OCI-LY7 (cell line): ENCODE measurements at regions not wholly inside any gene's neighbourhood (a gene's known extent, or its start where the extent isn't known, plus 50 kb on each side); places are given as distances from the start of the nearest gene placed in this dataset.

Source experiments
- BruUV-seq: library from RNA; stranded (reverse); fragments of 400-500 nt; replicated peaks from 2 replicates; lab custom pipeline; 2021; lab: Mats Ljungman, UMichigan
- CTCF ChIA-PET: fragments of 300-600 bp; sonication (Branson Sonifier 250); formaldehyde crosslinking; loops from one replicate; lab custom pipeline; 2022; ENCODE audit warnings: antibody characterized with exemption; ENCODE audit not compliant: unreplicated experiment; lab: Charles Lee
- POLR2A ChIA-PET: fragments of 300-600 bp; sonication (Branson Sonifier 250); formaldehyde crosslinking; loops from one replicate; lab custom pipeline; 2022; ENCODE audit warnings: antibody characterized with exemption; lab: Charles Lee
- DNase-seq: peaks from one replicate; pipeline ENCODE4 v3.0.0-alpha.2; 2015; ENCODE audit warnings: low spot score
- H2AFZ ChIP-seq: fragments of 200-600 bp; sonication (generic), shearing (Covaris generic); 2 replicates; pipeline ENCODE4 v1.6.1; 2014; ENCODE audit warnings: mild to moderate bottlenecking, antibody characterized with exemption, low read length, moderate library complexity
- H3K27ac ChIP-seq: fragments of 200-600 bp; sonication (generic); 2 replicates; pipeline ENCODE4 v1.5.1; 2014; ENCODE audit warnings: mixed run types, low read depth, mild to moderate bottlenecking, moderate library complexity, low read length, inconsistent platforms; ENCODE audit not compliant: poor library complexity, severe bottlenecking
- H3K36me3 ChIP-seq: fragments of 200-600 bp; sonication (generic); 2 replicates; pipeline ENCODE4 v1.6.1; 2014; ENCODE audit warnings: mild to moderate bottlenecking, antibody characterized with exemption, low read length, moderate library complexity, mixed read lengths; ENCODE audit not compliant: insufficient read depth
- H3K4me1 ChIP-seq: fragments of 200-600 bp; sonication (generic); 2 replicates; pipeline ENCODE4 v1.5.1; 2014; ENCODE audit warnings: mild to moderate bottlenecking, low read length; ENCODE audit not compliant: insufficient read depth, poor library complexity, severe bottlenecking
- H3K4me2 ChIP-seq: fragments of 200-600 bp; sonication (generic); 2 replicates; pipeline ENCODE4 v1.6.1; 2014; ENCODE audit warnings: mild to moderate bottlenecking, low read length
- H3K4me3 ChIP-seq: fragments of 200-600 bp; sonication (generic); 2 replicates; pipeline ENCODE4 v1.5.1; 2014; ENCODE audit warnings: mild to moderate bottlenecking, low read depth, low read length; ENCODE audit not compliant: poor library complexity, severe bottlenecking
- H3K79me2 ChIP-seq: fragments of 200-600 bp; sonication (generic); 2 replicates; pipeline ENCODE4 v1.6.1; 2016; ENCODE audit warnings: low read depth, mild to moderate bottlenecking, low read length, moderate library complexity, mixed read lengths; ENCODE audit not compliant: insufficient read depth
- H3K9me2 ChIP-seq: fragments of 200-600 bp; sonication (generic); 2 replicates; pipeline ENCODE4 v1.6.1; 2016; ENCODE audit warnings: mild to moderate bottlenecking, low read length, mixed read lengths; ENCODE audit not compliant: insufficient read depth
- H3K9me3 ChIP-seq: fragments of 200-600 bp; sonication (generic); 2 replicates; pipeline ENCODE4 v1.6.1; 2014; ENCODE audit warnings: mild to moderate bottlenecking, mixed run types, low read length, mixed read lengths
- H4K20me1 ChIP-seq: fragments of 200-600 bp; sonication (generic); 2 replicates; pipeline ENCODE4 v1.6.1; 2014; ENCODE audit warnings: mild to moderate bottlenecking, antibody characterized with exemption, low read length, moderate library complexity, mixed read lengths; ENCODE audit not compliant: insufficient read depth
- CTCF ChIP-seq: fragments of 200-600 bp; sonication (generic); conservative IDR thresholded peaks from 2 replicates; pipeline ENCODE4 v1.5.1; 2014; ENCODE audit warnings: mild to moderate bottlenecking, antibody characterized with exemption, low read length, moderate library complexity, mixed read lengths
- EZH2phosphoT487 ChIP-seq: fragments of 200-600 bp; sonication (generic); IDR thresholded peaks from 2 replicates; pipeline ENCODE4 v1.6.1; 2018; ENCODE audit warnings: low read depth, borderline replicate concordance, mild to moderate bottlenecking, mixed run types, antibody characterized with exemption, low read length, moderate library complexity, mixed read lengths
- intact Hi-C: fragments of 100-400 bp; cut with micrococcal nuclease; formaldehyde crosslinking; loops from one replicate; pipeline ENCODE4 v1.10.0; 2022; ENCODE audit not compliant: unreplicated experiment

GRCh38 chr14:87687420-87687819, 305.6 kb downstream of the GALC start:
- intact Hi-C loops: no loop called here
- H3K27ac ChIP-seq: no peak overlapping the region
- no peak for DNase-seq
- H4K20me1 ChIP-seq: no peaks in the 10 kb centered on the region
- no peaks in the 10 kb centered on the region for H3K36me3 ChIP-seq
- ChIA-PET CTCF (no interaction called here), POLR2A (interaction anchor here (0.7 to 1.2 kb wide), 2 partner anchors 9 to 27 kb away, joined by 3 read pairs; no protein-coding TSS in a partner anchor)
- TF ChIP-seq CTCF (no peak), EZH2phosphoT487 (no peak)
- H2AFZ ChIP-seq: no peak overlapping the region
- H3K4me2 ChIP-seq: no peak overlapping the region
- no TSS peak for BruUV-seq
- no peaks in the 10 kb centered on the region for H3K4me1 ChIP-seq
- H3K9me3 ChIP-seq: no peaks in the 10 kb centered on the region
- H3K79me2 ChIP-seq: no peaks in the 10 kb centered on the region
- no peak overlapping the region for H3K4me3 ChIP-seq
- no peaks in the 10 kb centered on the region for H3K9me2 ChIP-seq

GRCh38 chr14:87686746-87687145, 306.2 kb downstream of the GALC start:
- no peak overlapping the region for H2AFZ ChIP-seq
- BruUV-seq: no TSS peak
- no peaks in the 10 kb centered on the region for H3K9me3 ChIP-seq
- intact Hi-C loops: no loop called here
- ChIA-PET POLR2A (interaction anchor here (0.7 kb wide), 1 partner anchor 10 kb away, joined by 3 read pairs; no protein-coding TSS in a partner anchor), CTCF (no interaction called here)
- H3K4me3 ChIP-seq: no peak overlapping the region
- H3K79me2 ChIP-seq: no peaks in the 10 kb centered on the region
- H3K4me1 ChIP-seq: no peaks in the 10 kb centered on the region
- TF ChIP-seq EZH2phosphoT487 (no peak), CTCF (no peak)
- no peak for DNase-seq
- no peaks in the 10 kb centered on the region for H4K20me1 ChIP-seq
- no peak overlapping the region for H3K27ac ChIP-seq
- no peaks in the 10 kb centered on the region for H3K9me2 ChIP-seq
- no peaks in the 10 kb centered on the region for H3K36me3 ChIP-seq
- H3K4me2 ChIP-seq: no peak overlapping the region

- Histone ChIP-seq H3K9me3 (no peaks in the 10 kb centered on the region), H2AFZ (no peak overlapping the region), H3K36me3 (no peaks in the 10 kb centered on the region), H3K4me3 (no peak overlapping the region), H3K27ac (no peak overlapping the region), H4K20me1 (no peaks in the 10 kb centered on the region), H3K4me2 (no peak overlapping the region), H3K9me2 (no peaks in the 10 kb centered on the region), H3K4me1 (no peaks in the 10 kb centered on the region), H3K79me2 (no peaks in the 10 kb centered on the region)
- DNase-seq: no peak
- intact Hi-C loops: no loop called here
- TF ChIP-seq EZH2phosphoT487 (no peak), CTCF (no peak)
- ChIA-PET CTCF (no interaction called here), POLR2A (no interaction called here)
- no TSS peak for BruUV-seq
Observed at GRCh38 chr14:87679866-87680265, 313.1 kb downstream of the GALC start.
